Anterior cingulate cortex (tissue), 58 donors: ENCODE measurements at regions not wholly inside any gene's neighbourhood (a gene's known extent, or its start where the extent isn't known, plus 50 kb on each side); places are given as distances from the start of the nearest gene placed in this dataset.

Experiments
- DNase-seq, 58 donors: peaks; one replicate each; lab custom pipeline; 2025; lab: John Stamatoyannopoulos, UW

DNA sequence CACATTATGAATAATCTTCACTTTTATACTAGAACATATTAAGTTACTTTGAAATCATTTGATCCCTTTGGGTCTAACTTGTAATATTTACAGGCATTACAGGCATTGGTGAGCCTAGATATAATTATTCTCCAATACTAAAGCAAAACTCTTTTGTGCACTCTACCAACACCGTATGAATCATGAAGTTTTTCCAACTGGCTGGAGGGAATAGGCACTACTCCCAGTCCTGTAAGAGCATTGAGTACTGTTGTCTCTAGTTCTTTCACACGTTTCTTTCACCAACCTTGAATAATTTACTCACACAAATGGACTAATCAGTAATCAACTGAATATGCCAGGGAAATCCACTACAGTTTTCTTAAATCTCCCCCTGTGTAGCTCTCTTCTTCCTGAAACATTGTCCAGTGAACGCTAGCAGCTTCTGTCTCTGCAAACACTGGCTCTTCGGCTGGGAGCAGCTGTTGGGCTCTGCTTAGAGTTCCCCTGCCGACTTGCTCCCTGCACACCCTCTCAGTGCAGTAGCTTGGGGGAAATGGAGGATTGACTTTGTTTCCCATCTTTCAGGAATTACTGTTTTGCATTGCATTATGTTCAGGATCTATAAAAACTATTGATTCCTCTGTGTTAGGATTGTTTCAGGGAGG, 476.7 kb downstream of the RFC3 start:
- peak in 1 of 58 donors; percentile 1 for DNase-seq

DNA sequence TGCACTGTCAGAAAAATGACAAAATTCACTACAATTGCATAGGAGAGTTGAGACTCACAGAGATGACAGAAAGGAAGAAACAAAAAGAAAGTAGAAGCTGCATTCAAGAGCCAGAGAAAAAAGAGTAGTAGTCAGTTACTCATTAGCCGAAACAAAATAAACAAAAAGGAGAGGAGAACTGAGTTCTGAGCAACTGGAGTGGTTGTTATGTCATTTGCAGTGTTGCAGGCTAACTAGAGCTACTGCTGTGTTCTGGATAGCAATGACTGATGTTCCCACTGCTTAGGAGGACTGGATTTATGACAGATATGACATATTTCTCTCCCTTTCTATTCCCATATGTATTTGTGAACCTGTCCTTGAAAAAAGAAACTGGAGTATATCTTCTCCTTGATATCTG, 482.6 kb downstream of the RFC3 start:
- no peak for DNase-seq

- no peak for DNase-seq
Observed at GRCh38 chr13:34302596-34302995, 484.6 kb downstream of the RFC3 start.

- DNase-seq = no peak
Observed at GRCh38 chr13:34303346-34303745, 485.4 kb downstream of the RFC3 start.

- no peak for DNase-seq
Observed at GRCh38 chr13:34307607-34308006, 489.7 kb downstream of the RFC3 start.

DNA sequence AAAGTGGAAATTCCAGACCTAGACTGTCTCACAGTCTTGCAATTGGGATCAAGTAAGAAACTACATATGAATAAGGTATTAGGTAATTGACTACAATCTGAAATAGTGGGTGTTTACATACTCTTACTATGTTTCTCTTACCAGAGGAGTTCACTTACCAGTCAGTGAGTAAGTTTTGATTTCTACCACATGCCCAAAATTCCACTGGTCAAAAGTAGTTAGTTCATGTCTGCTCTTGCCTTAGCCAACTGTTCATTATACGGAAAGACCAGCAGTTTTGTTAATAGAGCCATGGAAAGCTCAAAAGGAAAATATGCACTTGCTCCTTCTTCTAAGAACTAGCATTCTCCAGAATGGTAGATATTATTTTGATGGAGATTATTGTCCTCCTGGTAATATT, 490.8 kb downstream of the RFC3 start:
- no peak for DNase-seq

DNA sequence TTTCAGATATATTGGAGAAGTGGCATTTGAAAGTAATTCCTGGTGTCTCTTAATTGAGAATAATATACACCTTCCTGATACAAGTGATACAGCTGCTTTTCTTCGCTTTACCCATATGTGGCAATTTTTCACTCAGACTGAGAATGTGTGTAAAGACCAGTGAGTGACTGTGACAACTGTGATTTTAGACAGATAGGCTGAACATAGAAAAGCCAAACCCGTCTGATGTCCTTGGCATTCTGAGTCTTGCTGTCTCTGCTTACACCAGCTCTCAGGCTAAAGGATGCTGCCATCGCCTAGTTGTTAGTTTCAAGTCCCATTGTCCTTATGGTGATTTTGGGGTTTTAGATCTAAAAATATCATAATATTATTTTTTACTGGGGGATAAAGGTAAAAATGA, 492.6 kb downstream of the RFC3 start:
- no peak for DNase-seq

- no peak for DNase-seq
Observed at GRCh38 chr13:34311251-34311650, 493.3 kb downstream of the RFC3 start.

DNA sequence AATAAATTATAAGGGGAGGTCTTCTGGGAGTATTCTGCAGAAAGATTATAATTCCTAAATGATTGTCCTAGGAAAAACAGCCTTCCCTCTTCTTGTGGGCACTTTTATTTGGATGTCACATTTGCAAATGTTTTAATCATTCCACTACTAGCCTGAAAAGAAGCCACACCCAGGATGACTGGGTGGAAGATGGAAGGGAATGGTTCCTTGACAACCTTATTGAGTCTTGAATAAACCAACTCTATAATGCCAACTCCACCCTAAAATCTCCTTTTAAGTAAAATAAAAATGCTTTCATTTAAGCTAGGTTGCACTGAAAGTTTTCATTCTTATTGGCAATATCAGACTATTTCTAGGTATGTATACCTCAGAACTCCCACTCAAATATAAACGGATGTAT, 494.6 kb downstream of the RFC3 start:
- DNase-seq = no peak

- DNase-seq = no peak
Observed at GRCh38 chr13:34320084-34320483, 502.1 kb downstream of the RFC3 start.

DNA sequence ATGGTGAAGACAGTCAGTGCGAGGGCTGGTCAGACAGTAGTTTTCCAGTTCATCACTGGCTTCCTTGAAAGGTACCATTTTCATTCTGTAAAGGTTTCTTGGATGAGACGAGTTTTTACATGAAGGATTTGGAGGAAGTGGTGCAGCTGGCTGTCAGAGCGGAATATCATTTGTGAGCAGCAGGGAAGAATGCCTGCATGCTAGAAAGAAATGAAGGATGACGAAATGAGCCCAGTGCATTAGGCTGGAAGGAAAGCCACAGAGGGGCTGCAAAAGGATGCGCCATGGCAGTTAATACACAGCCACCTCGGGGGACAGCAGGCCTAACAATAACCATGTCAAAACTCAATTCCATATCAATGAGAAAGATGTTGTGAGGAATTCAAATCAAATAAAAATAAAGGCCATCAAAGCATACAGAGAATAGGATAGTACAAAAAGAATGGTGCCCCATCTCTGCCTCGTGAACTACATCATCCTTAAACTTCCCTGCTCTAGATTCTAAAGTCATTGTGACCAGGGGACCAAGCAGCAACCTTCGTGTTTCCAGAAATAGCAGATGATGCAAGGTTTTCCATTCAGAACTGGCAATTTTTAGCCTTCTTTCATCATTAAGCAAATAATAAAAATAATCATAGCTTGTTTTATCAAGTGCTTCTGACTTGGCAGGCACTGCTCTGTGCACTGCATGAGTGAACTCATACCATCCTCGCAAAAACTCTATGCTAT, 504.2 kb downstream of the RFC3 start:
- DNase-seq = no peak

GRCh38 chr13:34322743-34323074, 504.8 kb downstream of the RFC3 start:
- DNase-seq = no peak

- no peak for DNase-seq
Observed at GRCh38 chr13:34335014-34336007, 517.4 kb downstream of the RFC3 start.

- peak in 1 of 58 donors; percentile 14 for DNase-seq
Observed at GRCh38 chr13:34338102-34338501, 520.2 kb downstream of the RFC3 start.

DNA sequence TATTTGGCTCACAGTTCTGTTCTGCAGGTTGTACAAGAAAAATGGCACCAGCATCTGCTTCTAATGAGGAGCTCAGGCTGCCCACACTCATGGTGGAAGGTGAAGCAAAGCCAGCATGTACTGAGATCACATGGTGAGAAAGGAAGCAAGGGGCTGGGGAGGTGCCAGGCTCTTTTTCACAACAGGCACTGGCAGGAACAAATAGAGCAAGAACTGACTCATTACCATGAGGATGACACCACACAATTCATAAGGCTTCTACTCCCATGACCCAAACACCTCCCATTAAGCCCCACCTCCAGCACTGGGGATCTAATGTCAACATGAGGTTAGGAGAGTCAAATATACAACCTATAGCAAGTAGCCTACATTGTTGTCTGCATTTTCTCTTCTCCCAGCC, 522.6 kb downstream of the RFC3 start:
- no peak for DNase-seq

DNA sequence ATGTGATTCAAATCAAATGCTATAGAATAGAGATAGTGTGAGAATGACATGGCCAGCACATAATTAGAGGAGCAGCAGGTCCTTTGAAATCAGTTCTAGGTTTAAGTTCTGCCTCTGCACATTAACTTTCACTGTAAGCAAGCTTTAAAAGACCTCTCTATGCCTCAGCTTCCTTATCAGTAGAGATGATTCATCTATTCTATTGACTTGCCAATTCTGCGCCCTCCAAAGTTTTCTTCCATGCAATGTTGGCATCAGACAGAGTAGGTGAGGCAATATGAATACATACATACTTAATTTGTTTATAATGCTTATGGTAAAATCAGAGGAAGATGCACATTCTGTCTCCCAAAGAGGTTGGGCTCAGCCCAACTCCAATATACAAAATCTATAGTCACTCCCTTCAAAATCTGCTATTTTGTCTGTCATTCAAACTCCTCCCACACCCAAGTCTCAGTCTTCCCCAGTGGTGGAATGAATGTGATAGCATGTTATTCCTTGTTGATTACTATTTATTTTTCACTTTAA, 525.5 kb downstream of the RFC3 start:
- DNase-seq = no peak

GRCh38 chr13:34344816-34345215, 526.9 kb downstream of the RFC3 start:
- DNase-seq = no peak

GRCh38 chr13:34345258-34345965, 527.5 kb downstream of the RFC3 start:
- no peak for DNase-seq

GRCh38 chr13:34346626-34347025, 528.7 kb downstream of the RFC3 start:
- no peak for DNase-seq
